ENCODE measurements at regions not wholly inside any gene's neighbourhood (a gene's known extent, or its start where the extent isn't known, plus 50 kb on each side); places are given as distances from the start of the nearest gene placed in this dataset.
A peak's percentile ranks its signal among the peaks of the same experiment; 100 is the strongest.

GRCh38 chr5:125408448-125409233 is 662.2 kb upstream of the ZNF608 start:
- no TSS peak for BruUV-seq (replicated peaks)
- no peak for FAIRE-seq
- DNase-seq (ENCODE audit: low read depth, low spot score), result no peak
- ChIA-PET SMC1A (ENCODE audit: uncharacterized antibody, unreplicated experiment) (interaction anchor here (0.7 to 1.5 kb wide), 4 partner anchors 8 to 488 kb away, joined by 3 read pairs; no protein-coding TSS in a partner anchor), POLR2A (interaction anchor here (0.6 kb wide), 1 partner anchor 1135 kb away, joined by 3 read pairs; no protein-coding TSS in a partner anchor), RAD21 (ENCODE audit: unreplicated experiment) (interaction anchor here (1.5 kb wide), 1 partner anchor 473 kb away, joined by 3 read pairs; no protein-coding TSS in a partner anchor), CTCF (interaction anchor here (0.5 kb wide), 1 partner anchor 1660 kb away, joined by 5 read pairs; no protein-coding TSS in a partner anchor)
- ATAC-seq, result peak; percentile 48
- H3K79me2 ChIP-seq (ENCODE audit: control insufficient read depth, insufficient read depth, low read length), result no peaks in the 10 kb centered on the region
- no peak overlapping the region for H3K27ac ChIP-seq (ENCODE audit: control insufficient read depth, insufficient read depth)
- H4K20me1 ChIP-seq (ENCODE audit: control insufficient read depth, insufficient read depth), result no peaks in the 10 kb centered on the region
- intact Hi-C loops (cut with micrococcal nuclease; ENCODE audit: unreplicated experiment) (no loop called here), in situ Hi-C loops (cut with MboI) (no loop called here)
- no peaks in the 10 kb centered on the region for H3K36me3 ChIP-seq (ENCODE audit: control insufficient read depth in 2 of 2, insufficient read depth in 2 of 2, low read length in 1 of 2)
- no peak overlapping the region for H3K4me3 ChIP-seq
- peaks cover 7% of the 10 kb centered on the region; the same call in 2 of the 3 replicates for H3K9me3 ChIP-seq (replicated peaks; ENCODE audit: control insufficient read depth, insufficient read depth, low read length)
- H2AFZ ChIP-seq (ENCODE audit: control insufficient read depth, low read depth, low read length), result no peak overlapping the region
- peaks cover 43% of the 10 kb centered on the region for H3K4me1 ChIP-seq (ENCODE audit: control insufficient read depth, insufficient read depth, low read length)
- no peaks in the 10 kb centered on the region for H3K27me3 ChIP-seq (replicated peaks in 1 of 2; ENCODE audit: control insufficient read depth in 2 of 2, insufficient read depth in 2 of 2, low read length in 1 of 2)
- peak overlapping the region; percentile 11 for H3K4me2 ChIP-seq (ENCODE audit: control insufficient read depth, insufficient read depth)
- no peak overlapping the region for H3K9ac ChIP-seq (ENCODE audit: control insufficient read depth, insufficient read depth, low read length)
- 61% methylated on average over 4 of the region's 4 CpGs for WGBS (ENCODE audit: insufficient coverage, insufficient replicate concordance, low lambda C conversion rate, missing lambda C conversion rate)
- TF ChIP-seq ETV6 (conservative IDR thresholded peaks at IDR 0.05 in 1 of 2, IDR thresholded peaks at IDR 0.05 in 1 of 2; ENCODE audit: borderline replicate concordance in 1 of 2, low read depth in 1 of 2) (peak in 1 of 2 experiments; percentile 61; a peak in 1 of 4 replicates), NR2C2 (IDR thresholded peaks at IDR 0.05; ENCODE audit: borderline replicate concordance, control insufficient read depth, insufficient read length, low read depth) (no peak), BRCA1 (IDR thresholded peaks at IDR 0.05; ENCODE audit: low read depth, low read length) (no peak), ZNF207 (IDR thresholded peaks at IDR 0.05; ENCODE audit: borderline replicate concordance) (no peak), CBX3 (IDR thresholded peaks at IDR 0.05; ENCODE audit: borderline replicate concordance, low read depth) (no peak), ZNF592 (IDR thresholded peaks at IDR 0.05) (no peak), DPF2 (IDR thresholded peaks at IDR 0.05) (no peak), GATAD2B (conservative IDR thresholded peaks at IDR 0.05; ENCODE audit: low read depth) (no peak), ZNF622 (IDR thresholded peaks at IDR 0.05) (no peak), SMC3 (IDR thresholded peaks at IDR 0.05; ENCODE audit: borderline replicate concordance, low read length) (no peak), FOXM1 (IDR thresholded peaks at IDR 0.05; ENCODE audit: low read depth, low read length) (peak; percentile 72; the same call in 1 of the 2 replicates), ATF2 (IDR thresholded peaks at IDR 0.05; ENCODE audit: low read length) (peak; percentile 62; the same call in 1 of the 2 replicates), WRNIP1 (IDR thresholded peaks at IDR 0.05; ENCODE audit: borderline replicate concordance, low read depth, low read length) (no peak), USF2 (IDR thresholded peaks at IDR 0.05; ENCODE audit: borderline replicate concordance, low read depth, low read length) (no peak), BMI1 (IDR thresholded peaks at IDR 0.05; ENCODE audit: borderline replicate concordance) (no peak), IRF3 (IDR thresholded peaks at IDR 0.05) (no peak)

All from GM12878 (cell line).